ENCODE measurements at regions not wholly inside any gene's neighbourhood (a gene's known extent, or its start where the extent isn't known, plus 50 kb on each side); places are given as distances from the start of the nearest gene placed in this dataset.

GRCh38 chr14:94917041-94917600 lies 147.2 kb upstream of the GSC start:
- DNase-seq: no peak
- no peaks in the 10 kb centered on the region for H3K36me3 ChIP-seq (ENCODE audit: control insufficient read depth in 1 of 2, insufficient read depth in 2 of 2, low read length in 1 of 2)
- intact Hi-C loops (cut with DNase I): no loop called here
- ATAC-seq (ENCODE audit: low FRiP score): no peak
- WGBS, 2 donors: 85 to 88% methylated on average over 7 of the region's 7 CpGs
- no peaks in the 10 kb centered on the region for H3K27me3 ChIP-seq (ENCODE audit: control insufficient read depth in 1 of 2, insufficient read depth in 2 of 2, low read length in 1 of 2)
- no peak overlapping the region for H3K4me3 ChIP-seq (ENCODE audit: low read length in 2 of 2)
- H3K9me3 ChIP-seq (ENCODE audit: control insufficient read depth, low read length): peaks cover 2% of the 10 kb centered on the region
- no peaks in the 10 kb centered on the region for H3K4me1 ChIP-seq (ENCODE audit: control insufficient read depth in 1 of 2, insufficient read depth in 2 of 2, low read length in 2 of 2)
- no peak overlapping the region for H3K27ac ChIP-seq (ENCODE audit: low read depth in 1 of 2, low read length in 2 of 2)

GRCh38 chr14:94914191-94914590 lies 144.3 kb upstream of the GSC start:
- no peak overlapping the region for H3K4me3 ChIP-seq (ENCODE audit: low read length in 2 of 2)
- no peak for DNase-seq
- WGBS, 2 donors: 89 to 91% methylated on average over 3 of the region's 3 CpGs
- peaks cover 2% of the 10 kb centered on the region for H3K9me3 ChIP-seq (ENCODE audit: control insufficient read depth, low read length)
- no peaks in the 10 kb centered on the region for H3K36me3 ChIP-seq (ENCODE audit: control insufficient read depth in 1 of 2, insufficient read depth in 2 of 2, low read length in 1 of 2)
- intact Hi-C loops (cut with DNase I): no loop called here
- no peak for ATAC-seq (ENCODE audit: low FRiP score)
- no peak overlapping the region for H3K27ac ChIP-seq (ENCODE audit: low read depth in 1 of 2, low read length in 2 of 2)
- no peaks in the 10 kb centered on the region for H3K27me3 ChIP-seq (ENCODE audit: control insufficient read depth in 1 of 2, insufficient read depth in 2 of 2, low read length in 1 of 2)
- no peaks in the 10 kb centered on the region for H3K4me1 ChIP-seq (ENCODE audit: control insufficient read depth in 1 of 2, insufficient read depth in 2 of 2, low read length in 2 of 2)

- DNase-seq (no peak), ATAC-seq (ENCODE audit: low FRiP score) (peak; percentile 66)
- H3K27me3 ChIP-seq (ENCODE audit: control insufficient read depth in 1 of 2, insufficient read depth in 2 of 2, low read length in 1 of 2): no peaks in the 10 kb centered on the region
- WGBS, 2 donors: 70 to 71% methylated on average over 30 of the region's 30 CpGs
- no peaks in the 10 kb centered on the region for H3K4me1 ChIP-seq (ENCODE audit: control insufficient read depth in 1 of 2, insufficient read depth in 2 of 2, low read length in 2 of 2)
- H3K36me3 ChIP-seq (ENCODE audit: control insufficient read depth in 1 of 2, insufficient read depth in 2 of 2, low read length in 1 of 2): no peaks in the 10 kb centered on the region
- no peak overlapping the region for H3K27ac ChIP-seq (ENCODE audit: low read depth in 1 of 2, low read length in 2 of 2)
- H3K9me3 ChIP-seq (ENCODE audit: control insufficient read depth, low read length): peaks cover 2% of the 10 kb centered on the region
- intact Hi-C loops (cut with DNase I): no loop called here
- H3K4me3 ChIP-seq (ENCODE audit: low read length in 2 of 2): no peak overlapping the region
Measured at GRCh38 chr14:94907626-94908261, 137.8 kb upstream of the GSC start.

GRCh38 chr14:94906991-94907587 lies 137.2 kb upstream of the GSC start:
- Histone ChIP-seq H3K27me3 (ENCODE audit: control insufficient read depth in 1 of 2, insufficient read depth in 2 of 2, low read length in 1 of 2) (no peaks in the 10 kb centered on the region), H3K27ac (ENCODE audit: low read depth in 1 of 2, low read length in 2 of 2) (no peak overlapping the region), H3K36me3 (ENCODE audit: control insufficient read depth in 1 of 2, insufficient read depth in 2 of 2, low read length in 1 of 2) (no peaks in the 10 kb centered on the region), H3K4me1 (ENCODE audit: control insufficient read depth in 1 of 2, insufficient read depth in 2 of 2, low read length in 2 of 2) (no peaks in the 10 kb centered on the region), H3K4me3 (ENCODE audit: low read length in 2 of 2) (no peak overlapping the region), H3K9me3 (ENCODE audit: control insufficient read depth, low read length) (no peaks in the 10 kb centered on the region)
- DNase-seq (no peak), ATAC-seq (ENCODE audit: low FRiP score) (peak; percentile 50)
- intact Hi-C loops (cut with DNase I): no loop called here
- WGBS, 2 donors: 75 to 84% methylated on average over 6 of the region's 6 CpGs

- WGBS, 2 donors: 91 to 97% methylated on average over 4 of the region's 4 CpGs
- DNase-seq (no peak), ATAC-seq (ENCODE audit: low FRiP score) (no peak)
- no peaks in the 10 kb centered on the region for H3K27me3 ChIP-seq (ENCODE audit: control insufficient read depth in 1 of 2, insufficient read depth in 2 of 2, low read length in 1 of 2)
- intact Hi-C loops (cut with DNase I): no loop called here
- no peaks in the 10 kb centered on the region for H3K9me3 ChIP-seq (ENCODE audit: control insufficient read depth, low read length)
- no peak overlapping the region for H3K27ac ChIP-seq (ENCODE audit: low read depth in 1 of 2, low read length in 2 of 2)
- no peaks in the 10 kb centered on the region for H3K36me3 ChIP-seq (ENCODE audit: control insufficient read depth in 1 of 2, insufficient read depth in 2 of 2, low read length in 1 of 2)
- no peaks in the 10 kb centered on the region for H3K4me1 ChIP-seq (ENCODE audit: control insufficient read depth in 1 of 2, insufficient read depth in 2 of 2, low read length in 2 of 2)
- H3K4me3 ChIP-seq (ENCODE audit: low read length in 2 of 2): no peak overlapping the region
Measured at GRCh38 chr14:94906577-94906976, 136.7 kb upstream of the GSC start.

- no peaks in the 10 kb centered on the region for H3K36me3 ChIP-seq (ENCODE audit: control insufficient read depth in 1 of 2, insufficient read depth in 2 of 2, low read length in 1 of 2)
- no peaks in the 10 kb centered on the region for H3K9me3 ChIP-seq (ENCODE audit: control insufficient read depth, low read length)
- H3K27ac ChIP-seq (ENCODE audit: low read depth in 1 of 2, low read length in 2 of 2): no peak overlapping the region
- WGBS, 2 donors: 37 to 43% methylated on average over 4 of the region's 4 CpGs
- ATAC-seq (ENCODE audit: low FRiP score) (no peak), DNase-seq (no peak)
- H3K4me1 ChIP-seq (ENCODE audit: control insufficient read depth in 1 of 2, insufficient read depth in 2 of 2, low read length in 2 of 2): no peaks in the 10 kb centered on the region
- H3K27me3 ChIP-seq (ENCODE audit: control insufficient read depth in 1 of 2, insufficient read depth in 2 of 2, low read length in 1 of 2): no peaks in the 10 kb centered on the region
- intact Hi-C loops (cut with DNase I): no loop called here
- H3K4me3 ChIP-seq (ENCODE audit: low read length in 2 of 2): no peak overlapping the region
Measured at GRCh38 chr14:94904636-94905035, 134.7 kb upstream of the GSC start.

GRCh38 chr14:94903883-94904282 lies 134.0 kb upstream of the GSC start:
- Histone ChIP-seq H3K9me3 (ENCODE audit: control insufficient read depth, low read length) (no peaks in the 10 kb centered on the region), H3K36me3 (ENCODE audit: control insufficient read depth in 1 of 2, insufficient read depth in 2 of 2, low read length in 1 of 2) (no peaks in the 10 kb centered on the region), H3K27ac (ENCODE audit: low read depth in 1 of 2, low read length in 2 of 2) (no peak overlapping the region), H3K4me1 (ENCODE audit: control insufficient read depth in 1 of 2, insufficient read depth in 2 of 2, low read length in 2 of 2) (no peaks in the 10 kb centered on the region), H3K4me3 (ENCODE audit: low read length in 2 of 2) (no peak overlapping the region), H3K27me3 (ENCODE audit: control insufficient read depth in 1 of 2, insufficient read depth in 2 of 2, low read length in 1 of 2) (no peaks in the 10 kb centered on the region)
- ATAC-seq (ENCODE audit: low FRiP score) (no peak), DNase-seq (no peak)
- intact Hi-C loops (cut with DNase I): no loop called here
- WGBS, 2 donors: 75 to 97% methylated on average over 3 of the region's 3 CpGs

GRCh38 chr14:94903338-94903737 lies 133.4 kb upstream of the GSC start:
- Histone ChIP-seq H3K9me3 (ENCODE audit: control insufficient read depth, low read length) (no peaks in the 10 kb centered on the region), H3K36me3 (ENCODE audit: control insufficient read depth in 1 of 2, insufficient read depth in 2 of 2, low read length in 1 of 2) (no peaks in the 10 kb centered on the region), H3K4me3 (ENCODE audit: low read length in 2 of 2) (no peak overlapping the region), H3K27ac (ENCODE audit: low read depth in 1 of 2, low read length in 2 of 2) (no peak overlapping the region), H3K4me1 (ENCODE audit: control insufficient read depth in 1 of 2, insufficient read depth in 2 of 2, low read length in 2 of 2) (no peaks in the 10 kb centered on the region), H3K27me3 (ENCODE audit: control insufficient read depth in 1 of 2, insufficient read depth in 2 of 2, low read length in 1 of 2) (no peaks in the 10 kb centered on the region)
- intact Hi-C loops (cut with DNase I): no loop called here
- no peak for ATAC-seq (ENCODE audit: low FRiP score)
- no peak for DNase-seq
- WGBS, 2 donors: 85 to 95% methylated on average over 4 of the region's 4 CpGs

- no peak for ATAC-seq (ENCODE audit: low FRiP score)
- 61 to 76% methylated on average over 4 of the region's 4 CpGs for WGBS, 2 donors
Measured at GRCh38 chr14:94897561-94897960, 127.6 kb upstream of the GSC start.

More at GRCh38 chr14:94897561-94897960, 127.6 kb upstream of the GSC start:
- Histone ChIP-seq H3K27ac (ENCODE audit: low read depth in 1 of 2, low read length in 2 of 2) (no peak overlapping the region), H3K27me3 (ENCODE audit: control insufficient read depth in 1 of 2, insufficient read depth in 2 of 2, low read length in 1 of 2) (no peaks in the 10 kb centered on the region), H3K36me3 (ENCODE audit: control insufficient read depth in 1 of 2, insufficient read depth in 2 of 2, low read length in 1 of 2) (no peaks in the 10 kb centered on the region), H3K9me3 (ENCODE audit: control insufficient read depth, low read length) (no peaks in the 10 kb centered on the region), H3K4me3 (ENCODE audit: low read length in 2 of 2) (no peak overlapping the region), H3K4me1 (ENCODE audit: control insufficient read depth in 1 of 2, insufficient read depth in 2 of 2, low read length in 2 of 2) (no peaks in the 10 kb centered on the region)
- DNase-seq: no peak
- intact Hi-C loops (cut with DNase I): no loop called here
